Endothelial cell of umbilical vein (primary cell): ENCODE measurements at regions not wholly inside any gene's neighbourhood (a gene's known extent, or its start where the extent isn't known, plus 50 kb on each side); places are given as distances from the start of the nearest gene placed in this dataset.

Experiments used
- BruUV-seq: library from RNA; stranded (reverse); fragments of 400-500 nt; replicated peaks from 2 replicates; lab custom pipeline; 2021; lab: Mats Ljungman, UMichigan
- CTCF ChIA-PET: fragments of 300-600, 350-600 bp; sonication (Branson Sonifier 250); formaldehyde crosslinking; loops from one replicate; lab custom pipeline; 2021; ENCODE audit warnings: antibody characterized with exemption, inconsistent platforms; lab: Charles Lee
- POLR2A ChIA-PET: fragments of 300-600, 350-600 bp; sonication (Branson Sonifier 250); formaldehyde crosslinking; loops from one replicate; lab custom pipeline; 2021; ENCODE audit warnings: antibody characterized with exemption, inconsistent platforms; lab: Charles Lee
- DNase-seq: peaks from one replicate; pipeline ENCODE4 v3.0.0-alpha.2; 2011; ENCODE audit warnings: low read depth, low spot score
- FAIRE-seq: peaks from 2 replicates; lab custom pipeline; 2011; peaks lifted over from hg19 to GRCh38; lab: Jason Lieb, UNC
- H2AFZ ChIP-seq: 2 replicates; pipeline ENCODE4 v1.6.0; 2012; ENCODE audit warnings: low read depth, low read length, control low read depth, inconsistent platforms
- H3K27ac ChIP-seq: 2 replicates; pipeline ENCODE4 v1.5.1; 2011; ENCODE audit warnings: low read depth, mild to moderate bottlenecking, control low read depth, low read length, moderate library complexity; ENCODE audit not compliant: insufficient read depth
- H3K27me3 ChIP-seq, 2 experiments: 2 replicates each; pipeline versions ENCODE4 v1.6.0 to v1.6.1; 2011; ENCODE audit warnings: low read length in 2 of 2, mixed read lengths in 1 of 2; ENCODE audit not compliant: control insufficient read depth in 2 of 2, insufficient read depth in 2 of 2
- H3K36me3 ChIP-seq, 2 experiments: 2 replicates in 1 of 2; 3 replicates in 1 of 2; pipeline ENCODE4 v1.5.1; 2011; ENCODE audit warnings: low read length in 2 of 2, mild to moderate bottlenecking in 1 of 2, moderate library complexity in 1 of 2; ENCODE audit not compliant: control insufficient read depth in 2 of 2, insufficient read depth in 2 of 2; ENCODE audit errors: extremely low read depth in 1 of 2
- H3K4me1 ChIP-seq: 3 replicates; pipeline ENCODE4 v1.5.1; 2011; ENCODE audit warnings: mild to moderate bottlenecking, low read length; ENCODE audit not compliant: control insufficient read depth, insufficient read depth; ENCODE audit errors: extremely low read depth
- H3K4me2 ChIP-seq: 2 replicates; pipeline ENCODE4 v1.6.1; 2011; ENCODE audit warnings: low read length, control low read depth, mixed read lengths; ENCODE audit not compliant: insufficient read depth
- H3K4me3 ChIP-seq, 3 experiments: fragments of 200-600 bp in 1 of 3; sonication (generic), shearing (Covaris generic) in 1 of 3; replicated peaks in 1 of 3; 2 replicates each; pipeline ENCODE4 v1.5.1; 2011 to 2016; ENCODE audit warnings: control low read depth in 3 of 3, low read length in 3 of 3, mild to moderate bottlenecking in 2 of 3, inconsistent platforms in 1 of 3, low read depth in 1 of 3, moderate library complexity in 1 of 3; ENCODE audit not compliant: insufficient read depth in 1 of 3
- H3K79me2 ChIP-seq: 2 replicates; pipeline ENCODE4 v1.6.0; 2012; ENCODE audit warnings: low read length, inconsistent platforms; ENCODE audit not compliant: control insufficient read depth, insufficient read depth
- H3K9ac ChIP-seq: replicated peaks from 2 replicates; pipeline ENCODE3; 2011; ENCODE audit warnings: low read length, control low read depth; ENCODE audit not compliant: insufficient read depth; ENCODE audit errors: extremely low read depth
- H3K9me1 ChIP-seq: replicated peaks from 3 replicates; pipeline ENCODE4 v1.6.0; 2011; ENCODE audit warnings: mild to moderate bottlenecking, low read length; ENCODE audit not compliant: control insufficient read depth, insufficient read depth; ENCODE audit errors: extremely low read depth
- H3K9me3 ChIP-seq: replicated peaks from 2 replicates; pipeline ENCODE4 v1.5.1; 2012; ENCODE audit warnings: low read length, inconsistent platforms; ENCODE audit not compliant: control insufficient read depth, insufficient read depth
- H4K20me1 ChIP-seq: replicated peaks from 2 replicates; pipeline ENCODE3; 2011; ENCODE audit warnings: mild to moderate bottlenecking, low read length; ENCODE audit not compliant: control insufficient read depth, insufficient read depth; ENCODE audit errors: extremely low read depth
- EZH2 ChIP-seq: IDR thresholded peaks from 2 replicates; pipeline ENCODE4 v1.6.1; 2012; ENCODE audit warnings: borderline replicate concordance, low read depth, mild to moderate bottlenecking, moderate library complexity, low read length, inconsistent platforms; ENCODE audit not compliant: severe bottlenecking
- FOS ChIP-seq: IDR thresholded peaks from 2 replicates; pipeline ENCODE4 v1.6.1; 2011; ENCODE audit warnings: mild to moderate bottlenecking, low read length, moderate library complexity, borderline replicate concordance; ENCODE audit not compliant: insufficient read depth
- GATA2 ChIP-seq: IDR thresholded peaks from 2 replicates; pipeline ENCODE4 v1.7.0; 2011; ENCODE audit warnings: low read depth, mild to moderate bottlenecking, moderate library complexity, mixed read lengths, low read length; ENCODE audit not compliant: insufficient read length, insufficient read depth
- JUN ChIP-seq: IDR thresholded peaks from 2 replicates; pipeline ENCODE4 v1.6.1; 2011; ENCODE audit warnings: borderline replicate concordance, low read depth; ENCODE audit not compliant: insufficient read length, insufficient read depth
- MYC ChIP-seq: IDR thresholded peaks from one replicate; pipeline ENCODE4 v1.6.1; 2011; ENCODE audit warnings: mild to moderate bottlenecking, low read depth, low read length
- POLR2A ChIP-seq: IDR thresholded peaks from 2 replicates; pipeline ENCODE4 v1.6.1; 2012; ENCODE audit warnings: low read depth, mild to moderate bottlenecking, control low read depth, low read length
- POLR2AphosphoS5 ChIP-seq: IDR thresholded peaks from 2 replicates; pipeline ENCODE4 v1.6.1; 2012; ENCODE audit warnings: low read depth, mild to moderate bottlenecking, control low read depth, low read length, moderate library complexity; ENCODE audit not compliant: insufficient read depth
- dilution Hi-C: fragments of 300-500 bp; cut with MboI; formaldehyde crosslinking; loops from one replicate; pipeline ENCODE4 v1.15.0; 2019; ENCODE audit warnings: low sequenced_read_pairs; ENCODE audit not compliant: extremely low pct_ligation_motif_present
- intact Hi-C: fragments of 100-400 bp; cut with micrococcal nuclease; formaldehyde crosslinking; loops from one replicate; pipeline ENCODE4 v1.10.0; 2022
- TF ChIP-seq, protein P1 (sequence below): IDR thresholded peaks from 2 replicates; pipeline ENCODE4 v1.6.1; 2011; ENCODE audit not compliant: insufficient read depth, insufficient read length
- TF ChIP-seq, protein P2 (sequence below), 2 donors: IDR thresholded peaks; 1 replicate in 1 of 2; 2 replicates in 1 of 2; pipeline ENCODE4 v1.5.1; 2011; ENCODE audit warnings: low read length in 2 of 2, mild to moderate bottlenecking in 2 of 2, moderate library complexity in 2 of 2, control low read depth in 1 of 2, inconsistent platforms in 1 of 2, low read depth in 1 of 2; ENCODE audit not compliant: insufficient read depth in 1 of 2; ENCODE audit errors: extremely low read depth in 1 of 2

- FAIRE-seq = no peak
- ChIA-PET POLR2A (no interaction called here), CTCF (interaction anchor here (0.8 to 1.4 kb wide), 2 partner anchors 16 to 26 kb away, joined by 3 to 6 read pairs; no protein-coding TSS in a partner anchor)
- no peaks in the 10 kb centered on the region for H3K79me2 ChIP-seq
- no peaks in the 10 kb centered on the region for H3K9me3 ChIP-seq
- H3K36me3 ChIP-seq = no peaks in the 10 kb centered on the region
- no TSS peak for BruUV-seq
- no peak for TF ChIP-seq EZH2
- no peak for TF ChIP-seq JUN
- TF ChIP-seq, protein P1, sequence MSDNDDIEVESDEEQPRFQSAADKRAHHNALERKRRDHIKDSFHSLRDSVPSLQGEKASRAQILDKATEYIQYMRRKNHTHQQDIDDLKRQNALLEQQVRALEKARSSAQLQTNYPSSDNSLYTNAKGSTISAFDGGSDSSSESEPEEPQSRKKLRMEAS = no peak
- TF ChIP-seq POLR2A = no peak
- TF ChIP-seq FOS = no peak
- TF ChIP-seq, protein P2, sequence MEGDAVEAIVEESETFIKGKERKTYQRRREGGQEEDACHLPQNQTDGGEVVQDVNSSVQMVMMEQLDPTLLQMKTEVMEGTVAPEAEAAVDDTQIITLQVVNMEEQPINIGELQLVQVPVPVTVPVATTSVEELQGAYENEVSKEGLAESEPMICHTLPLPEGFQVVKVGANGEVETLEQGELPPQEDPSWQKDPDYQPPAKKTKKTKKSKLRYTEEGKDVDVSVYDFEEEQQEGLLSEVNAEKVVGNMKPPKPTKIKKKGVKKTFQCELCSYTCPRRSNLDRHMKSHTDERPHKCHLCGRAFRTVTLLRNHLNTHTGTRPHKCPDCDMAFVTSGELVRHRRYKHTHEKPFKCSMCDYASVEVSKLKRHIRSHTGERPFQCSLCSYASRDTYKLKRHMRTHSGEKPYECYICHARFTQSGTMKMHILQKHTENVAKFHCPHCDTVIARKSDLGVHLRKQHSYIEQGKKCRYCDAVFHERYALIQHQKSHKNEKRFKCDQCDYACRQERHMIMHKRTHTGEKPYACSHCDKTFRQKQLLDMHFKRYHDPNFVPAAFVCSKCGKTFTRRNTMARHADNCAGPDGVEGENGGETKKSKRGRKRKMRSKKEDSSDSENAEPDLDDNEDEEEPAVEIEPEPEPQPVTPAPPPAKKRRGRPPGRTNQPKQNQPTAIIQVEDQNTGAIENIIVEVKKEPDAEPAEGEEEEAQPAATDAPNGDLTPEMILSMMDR (IDR thresholded peaks at IDR 0.05; ENCODE audit: extremely low read depth in 1 of 2, insufficient read depth in 1 of 2, low read depth in 1 of 2, low read length in 2 of 2) = no peak
- TF ChIP-seq GATA2 = no peak
- no peak for TF ChIP-seq POLR2AphosphoS5
- no peak for TF ChIP-seq MYC
- no peak overlapping the region for H3K4me2 ChIP-seq
- no peaks in the 10 kb centered on the region for H3K27me3 ChIP-seq
- dilution Hi-C loops (no loop called here), intact Hi-C loops (no loop called here)
- H3K4me3 ChIP-seq = no peak overlapping the region
- peaks cover 8% of the 10 kb centered on the region for H3K4me1 ChIP-seq
- H3K27ac ChIP-seq = no peak overlapping the region
- H3K9me1 ChIP-seq = no peaks in the 10 kb centered on the region
- no peaks in the 10 kb centered on the region for H4K20me1 ChIP-seq
- H2AFZ ChIP-seq = no peak overlapping the region
- DNase-seq = no peak
- H3K9ac ChIP-seq = no peak overlapping the region
Observed at GRCh38 chr2:58655152-58655551, 414.0 kb upstream of the FANCL start.
